ENCODE measurements at regions not wholly inside any gene's neighbourhood (a gene's known extent, or its start where the extent isn't known, plus 50 kb on each side); places are given as distances from the start of the nearest gene placed in this dataset.

DNA sequence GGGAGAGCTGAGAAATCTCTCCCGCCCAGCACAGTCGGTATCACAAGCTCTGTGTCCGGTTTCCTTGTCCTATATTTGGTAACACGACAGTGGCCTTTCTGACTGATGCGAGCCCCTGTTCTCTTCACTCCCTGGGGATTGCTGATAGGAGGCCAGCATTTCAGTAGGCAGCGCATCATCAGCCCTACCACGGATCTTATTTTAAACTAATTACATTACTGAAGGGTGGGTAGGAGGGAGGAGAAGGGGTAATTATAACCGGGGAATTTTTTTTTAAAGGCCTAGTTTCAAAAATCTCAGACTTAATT, 125.6 kb upstream of the LGALSL start:
- Histone ChIP-seq H3K4me1 (ENCODE audit: control insufficient read depth in 1 of 2, low read depth in 2 of 2) (peaks cover 19 to 52% of the 10 kb centered on the region in 2 donors), H3K27me3 (replicated peaks; ENCODE audit: insufficient read depth) (no peaks in the 10 kb centered on the region), H3K36me3 (no peaks in the 10 kb centered on the region), H3K9me3 (no peaks in the 10 kb centered on the region), H3K4me3 (no peak overlapping the region), H3K27ac (peak overlapping the region; percentile 14 to 88)
- DNase-seq (ENCODE audit: low spot score), result no peak
- TF ChIP-seq CTCF (IDR thresholded peaks at IDR 0.05), result no peak
- ATAC-seq (ENCODE audit: insufficient number of reproducible peaks, low FRiP score, low read depth), result no peak

- H3K4me3 ChIP-seq, result no peak overlapping the region
- TF ChIP-seq CTCF (IDR thresholded peaks at IDR 0.05), result no peak
- H3K27ac ChIP-seq, result peak overlapping the region; percentile 87 to 88
- no peaks in the 10 kb centered on the region for H3K9me3 ChIP-seq
- no peaks in the 10 kb centered on the region for H3K27me3 ChIP-seq (replicated peaks; ENCODE audit: insufficient read depth)
- DNase-seq (ENCODE audit: low spot score) (no peak), ATAC-seq (ENCODE audit: insufficient number of reproducible peaks, low FRiP score, low read depth) (no peak)
- no peaks in the 10 kb centered on the region for H3K36me3 ChIP-seq
- H3K4me1 ChIP-seq (ENCODE audit: control insufficient read depth in 1 of 2, low read depth in 2 of 2), result peaks cover 19 to 52% of the 10 kb centered on the region in 2 donors
Observed at GRCh38 chr2:64328756-64329155, 125.2 kb upstream of the LGALSL start.

DNA sequence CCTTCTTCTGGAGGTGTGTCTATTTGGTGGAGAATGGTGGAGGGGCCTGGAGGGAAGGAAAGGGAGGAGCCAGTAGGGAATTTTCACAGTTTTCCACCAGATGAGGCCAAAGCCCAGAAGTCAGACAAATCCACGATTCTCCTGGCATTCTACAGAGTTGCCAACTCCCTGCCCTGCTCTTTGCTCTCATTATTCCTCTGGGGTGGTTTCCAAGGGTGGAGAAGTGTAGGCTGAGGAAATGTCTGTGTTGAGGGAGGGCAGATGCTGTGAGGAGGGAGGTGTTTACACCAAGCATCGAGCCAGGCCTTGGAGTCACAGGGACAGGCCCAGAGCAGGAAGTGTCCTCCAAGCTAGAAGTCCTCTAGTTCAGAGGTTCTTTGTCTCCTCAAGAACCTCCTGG, 124.1 kb upstream of the LGALSL start:
- Histone ChIP-seq H3K36me3 (no peaks in the 10 kb centered on the region), H3K4me3 (peak overlapping the region; percentile 65), H3K4me1 (ENCODE audit: control insufficient read depth in 1 of 2, low read depth in 2 of 2) (peaks cover 19 to 52% of the 10 kb centered on the region in 2 donors), H3K9me3 (no peaks in the 10 kb centered on the region), H3K27me3 (replicated peaks; ENCODE audit: insufficient read depth) (no peaks in the 10 kb centered on the region), H3K27ac (peak overlapping the region; percentile 87 to 88)
- no peak for ATAC-seq (ENCODE audit: insufficient number of reproducible peaks, low FRiP score, low read depth)
- no peak for TF ChIP-seq CTCF (IDR thresholded peaks at IDR 0.05)
- DNase-seq (ENCODE audit: low spot score), result no peak

- peak overlapping the region; percentile 87 to 88 for H3K27ac ChIP-seq
- peak; percentile 92 for TF ChIP-seq CTCF (IDR thresholded peaks at IDR 0.05)
- ATAC-seq (ENCODE audit: insufficient number of reproducible peaks, low FRiP score, low read depth) (peak; percentile 77), DNase-seq (ENCODE audit: low spot score) (peak; percentile 56)
- peak overlapping the region; percentile 65 for H3K4me3 ChIP-seq
- no peaks in the 10 kb centered on the region for H3K27me3 ChIP-seq (replicated peaks; ENCODE audit: insufficient read depth)
- H3K4me1 ChIP-seq (ENCODE audit: control insufficient read depth in 1 of 2, low read depth in 2 of 2), result peaks cover 19 to 52% of the 10 kb centered on the region in 2 donors
- no peaks in the 10 kb centered on the region for H3K36me3 ChIP-seq
- no peaks in the 10 kb centered on the region for H3K9me3 ChIP-seq
Observed at GRCh38 chr2:64330281-64331113, 123.5 kb upstream of the LGALSL start.

GRCh38 chr2:64331114-64331645, 122.8 kb upstream of the LGALSL start:
- Histone ChIP-seq H3K36me3 (no peaks in the 10 kb centered on the region), H3K4me3 (peak overlapping the region; percentile 65), H3K9me3 (no peaks in the 10 kb centered on the region), H3K27ac (peak overlapping the region; percentile 87 to 88), H3K4me1 (ENCODE audit: control insufficient read depth in 1 of 2, low read depth in 2 of 2) (peaks cover 19 to 52% of the 10 kb centered on the region in 2 donors), H3K27me3 (replicated peaks; ENCODE audit: insufficient read depth) (no peaks in the 10 kb centered on the region)
- ATAC-seq (ENCODE audit: insufficient number of reproducible peaks, low FRiP score, low read depth) (no peak), DNase-seq (ENCODE audit: low spot score) (no peak)
- TF ChIP-seq CTCF (IDR thresholded peaks at IDR 0.05), result no peak
